ENCODE measurements at regions not wholly inside any gene's neighbourhood (a gene's known extent, or its start where the extent isn't known, plus 50 kb on each side); places are given as distances from the start of the nearest gene placed in this dataset.

DNA sequence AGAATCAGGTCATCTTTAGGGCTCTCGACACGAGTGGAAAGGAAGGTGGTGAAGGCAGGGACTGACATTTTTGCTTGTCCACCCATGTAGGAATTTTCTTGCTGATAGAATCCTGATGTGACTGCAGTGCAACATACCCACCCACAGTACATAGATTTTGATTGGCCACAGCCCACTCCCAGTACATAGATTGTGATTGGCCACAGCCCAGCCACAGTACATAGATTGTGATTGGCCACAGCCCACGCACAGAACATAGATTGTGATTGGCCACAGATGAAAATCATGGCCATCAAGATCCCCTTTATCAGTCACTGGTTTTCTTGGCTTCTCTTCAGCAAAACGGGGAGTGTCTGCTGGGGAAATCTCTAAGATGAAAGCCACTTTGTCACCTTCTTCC lies 1041.5 kb downstream of the AACS start:
- TF ChIP-seq, protein P1, sequence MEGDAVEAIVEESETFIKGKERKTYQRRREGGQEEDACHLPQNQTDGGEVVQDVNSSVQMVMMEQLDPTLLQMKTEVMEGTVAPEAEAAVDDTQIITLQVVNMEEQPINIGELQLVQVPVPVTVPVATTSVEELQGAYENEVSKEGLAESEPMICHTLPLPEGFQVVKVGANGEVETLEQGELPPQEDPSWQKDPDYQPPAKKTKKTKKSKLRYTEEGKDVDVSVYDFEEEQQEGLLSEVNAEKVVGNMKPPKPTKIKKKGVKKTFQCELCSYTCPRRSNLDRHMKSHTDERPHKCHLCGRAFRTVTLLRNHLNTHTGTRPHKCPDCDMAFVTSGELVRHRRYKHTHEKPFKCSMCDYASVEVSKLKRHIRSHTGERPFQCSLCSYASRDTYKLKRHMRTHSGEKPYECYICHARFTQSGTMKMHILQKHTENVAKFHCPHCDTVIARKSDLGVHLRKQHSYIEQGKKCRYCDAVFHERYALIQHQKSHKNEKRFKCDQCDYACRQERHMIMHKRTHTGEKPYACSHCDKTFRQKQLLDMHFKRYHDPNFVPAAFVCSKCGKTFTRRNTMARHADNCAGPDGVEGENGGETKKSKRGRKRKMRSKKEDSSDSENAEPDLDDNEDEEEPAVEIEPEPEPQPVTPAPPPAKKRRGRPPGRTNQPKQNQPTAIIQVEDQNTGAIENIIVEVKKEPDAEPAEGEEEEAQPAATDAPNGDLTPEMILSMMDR (IDR thresholded peaks at IDR 0.05), result no peak
- TF ChIP-seq POLR2A (IDR thresholded peaks at IDR 0.05), result no peak

All from adrenal gland (tissue), 5 donors.